ENCODE measurements at regions not wholly inside any gene's neighbourhood (a gene's known extent, or its start where the extent isn't known, plus 50 kb on each side); places are given as distances from the start of the nearest gene placed in this dataset.

- Histone ChIP-seq H4K20me1 (no peaks in the 10 kb centered on the region), H3K27me3 (no peaks in the 10 kb centered on the region), H3K4me2 (peak overlapping the region; percentile 38), H3K4me3 (no peak overlapping the region), H3K9ac (no peak overlapping the region), H3K36me3 (no peaks in the 10 kb centered on the region), H3K4me1 (peaks cover 9% of the 10 kb centered on the region), H3K27ac (no peak overlapping the region), H3K9me3 (no peaks in the 10 kb centered on the region)
- TF ChIP-seq Cebpa-rat (IDR thresholded peaks at IDR 0.05): no peak
Observed at GRCh38 chr21:20802631-20803260, 195.5 kb upstream of the NCAM2 start.

GRCh38 chr21:20811702-20812101 lies 186.5 kb upstream of the NCAM2 start:
- Histone ChIP-seq H3K4me3 (no peak overlapping the region), H3K36me3 (no peaks in the 10 kb centered on the region), H3K4me2 (no peak overlapping the region), H3K27me3 (no peaks in the 10 kb centered on the region), H3K27ac (no peak overlapping the region), H3K4me1 (no peaks in the 10 kb centered on the region), H3K9me3 (no peaks in the 10 kb centered on the region), H4K20me1 (no peaks in the 10 kb centered on the region), H3K9ac (no peak overlapping the region)
- no peak for TF ChIP-seq Cebpa-rat (IDR thresholded peaks at IDR 0.05)

- Histone ChIP-seq H3K9ac (no peak overlapping the region), H3K4me2 (no peak overlapping the region), H3K4me3 (no peak overlapping the region), H3K27me3 (no peaks in the 10 kb centered on the region), H3K36me3 (no peaks in the 10 kb centered on the region), H4K20me1 (no peaks in the 10 kb centered on the region), H3K9me3 (no peaks in the 10 kb centered on the region), H3K27ac (no peak overlapping the region), H3K4me1 (no peaks in the 10 kb centered on the region)
- no peak for TF ChIP-seq Cebpa-rat (IDR thresholded peaks at IDR 0.05)
Observed at GRCh38 chr21:20814090-20814489, 184.1 kb upstream of the NCAM2 start.

GRCh38 chr21:20822666-20823065 lies 175.5 kb upstream of the NCAM2 start:
- H3K4me2 ChIP-seq: no peak overlapping the region
- H3K9ac ChIP-seq: no peak overlapping the region
- H4K20me1 ChIP-seq: no peaks in the 10 kb centered on the region
- no peak for TF ChIP-seq Cebpa-rat (IDR thresholded peaks at IDR 0.05)
- no peaks in the 10 kb centered on the region for H3K9me3 ChIP-seq
- no peak overlapping the region for H3K27ac ChIP-seq
- H3K36me3 ChIP-seq: no peaks in the 10 kb centered on the region
- no peak overlapping the region for H3K4me3 ChIP-seq
- H3K27me3 ChIP-seq: no peaks in the 10 kb centered on the region
- H3K4me1 ChIP-seq: no peaks in the 10 kb centered on the region

GRCh38 chr21:20852866-20853265 lies 145.3 kb upstream of the NCAM2 start:
- H3K27me3 ChIP-seq: no peaks in the 10 kb centered on the region
- no peaks in the 10 kb centered on the region for H3K9me3 ChIP-seq
- no peak overlapping the region for H3K4me3 ChIP-seq
- no peaks in the 10 kb centered on the region for H3K36me3 ChIP-seq
- no peaks in the 10 kb centered on the region for H4K20me1 ChIP-seq
- H3K9ac ChIP-seq: no peak overlapping the region
- no peak for TF ChIP-seq Cebpa-rat (IDR thresholded peaks at IDR 0.05)
- no peak overlapping the region for H3K27ac ChIP-seq
- H3K4me2 ChIP-seq: no peak overlapping the region
- no peaks in the 10 kb centered on the region for H3K4me1 ChIP-seq

- no peaks in the 10 kb centered on the region for H3K9me3 ChIP-seq
- H3K4me3 ChIP-seq: no peak overlapping the region
- H3K4me1 ChIP-seq: no peaks in the 10 kb centered on the region
- no peaks in the 10 kb centered on the region for H4K20me1 ChIP-seq
- H3K27me3 ChIP-seq: no peaks in the 10 kb centered on the region
- no peak overlapping the region for H3K27ac ChIP-seq
- TF ChIP-seq Cebpa-rat (IDR thresholded peaks at IDR 0.05): no peak
- H3K36me3 ChIP-seq: no peaks in the 10 kb centered on the region
- no peak overlapping the region for H3K9ac ChIP-seq
- H3K4me2 ChIP-seq: no peak overlapping the region
Observed at GRCh38 chr21:20856926-20857325, 141.3 kb upstream of the NCAM2 start.

- H3K36me3 ChIP-seq: no peaks in the 10 kb centered on the region
- no peak overlapping the region for H3K4me3 ChIP-seq
- no peak for TF ChIP-seq Cebpa-rat (IDR thresholded peaks at IDR 0.05)
- no peaks in the 10 kb centered on the region for H3K27me3 ChIP-seq
- no peak overlapping the region for H3K27ac ChIP-seq
- H3K4me2 ChIP-seq: no peak overlapping the region
- no peaks in the 10 kb centered on the region for H4K20me1 ChIP-seq
- no peak overlapping the region for H3K9ac ChIP-seq
- no peaks in the 10 kb centered on the region for H3K4me1 ChIP-seq
- H3K9me3 ChIP-seq: no peaks in the 10 kb centered on the region
Observed at GRCh38 chr21:20874202-20874601, 124.0 kb upstream of the NCAM2 start.

GRCh38 chr21:20875742-20876141 lies 122.5 kb upstream of the NCAM2 start:
- no peak overlapping the region for H3K4me3 ChIP-seq
- no peaks in the 10 kb centered on the region for H3K36me3 ChIP-seq
- no peaks in the 10 kb centered on the region for H3K9me3 ChIP-seq
- H3K4me1 ChIP-seq: no peaks in the 10 kb centered on the region
- no peak for TF ChIP-seq Cebpa-rat (IDR thresholded peaks at IDR 0.05)
- no peak overlapping the region for H3K4me2 ChIP-seq
- H4K20me1 ChIP-seq: no peaks in the 10 kb centered on the region
- no peaks in the 10 kb centered on the region for H3K27me3 ChIP-seq
- no peak overlapping the region for H3K9ac ChIP-seq
- H3K27ac ChIP-seq: no peak overlapping the region

GRCh38 chr21:20877976-20878375 lies 120.2 kb upstream of the NCAM2 start:
- Histone ChIP-seq H3K9ac (no peak overlapping the region), H3K4me1 (no peaks in the 10 kb centered on the region), H3K27ac (no peak overlapping the region), H3K4me2 (no peak overlapping the region), H4K20me1 (no peaks in the 10 kb centered on the region), H3K27me3 (no peaks in the 10 kb centered on the region), H3K36me3 (no peaks in the 10 kb centered on the region), H3K4me3 (no peak overlapping the region), H3K9me3 (no peaks in the 10 kb centered on the region)
- TF ChIP-seq Cebpa-rat (IDR thresholded peaks at IDR 0.05): no peak

- H3K4me1 ChIP-seq: no peaks in the 10 kb centered on the region
- no peaks in the 10 kb centered on the region for H3K36me3 ChIP-seq
- no peak overlapping the region for H3K9ac ChIP-seq
- H3K4me3 ChIP-seq: no peak overlapping the region
- H3K4me2 ChIP-seq: no peak overlapping the region
- no peak for TF ChIP-seq Cebpa-rat (IDR thresholded peaks at IDR 0.05)
- no peak overlapping the region for H3K27ac ChIP-seq
- H3K9me3 ChIP-seq: no peaks in the 10 kb centered on the region
- H3K27me3 ChIP-seq: no peaks in the 10 kb centered on the region
- no peaks in the 10 kb centered on the region for H4K20me1 ChIP-seq
Observed at GRCh38 chr21:20882462-20883407, 115.5 kb upstream of the NCAM2 start.
